HepG2 (cell line): ENCODE measurements at regions not wholly inside any gene's neighbourhood (a gene's known extent, or its start where the extent isn't known, plus 50 kb on each side); places are given as distances from the start of the nearest gene placed in this dataset.
A peak's percentile ranks its signal among the peaks of the same experiment; 100 is the strongest.

ENCODE experiments used
- ATAC-seq: fragments of 200-7000 bp; cut with Tn5 transposase; 3 replicates; pipeline ENCODE4 v1.9.1; 2020; ENCODE audit warnings: mild to moderate bottlenecking, moderate library complexity
- BruUV-seq: library from RNA; stranded (reverse); fragments of 400-500 nt; replicated peaks from 2 replicates; lab custom pipeline; 2021; lab: Mats Ljungman, UMichigan
- CTCF ChIA-PET: fragments of 300-600 bp; formaldehyde crosslinking; extraction: SDS; loops from one replicate; lab custom pipeline; 2021; ENCODE audit warnings: low total read pairs, inconsistent platforms, low intra/inter-chr PET ratio; lab: Yijun Ruan, JAX
- POLR2A ChIA-PET: fragments of 350-600 bp; sonication (Branson Sonifier 250); formaldehyde crosslinking; loops from one replicate; lab custom pipeline; 2020; ENCODE audit warnings: antibody characterized with exemption, inconsistent platforms; lab: Yijun Ruan, JAX
- DNase-seq: peaks from one replicate; pipeline ENCODE4 v3.0.0-alpha.2; 2015; ENCODE audit warnings: low spot score
- FAIRE-seq: peaks from 3 replicates; lab custom pipeline; 2011; peaks lifted over from hg19 to GRCh38; lab: Jason Lieb, UNC
- H2AFZ ChIP-seq: one replicate; pipeline ENCODE4 v1.6.1; 2011; ENCODE audit warnings: low read length, inconsistent platforms
- H3K27ac ChIP-seq: fragments of 300-600 bp; 3 replicates; pipeline ENCODE4 v1.8.0; 2011; ENCODE audit warnings: mixed run types, mild to moderate bottlenecking, mixed read lengths, low read length, inconsistent platforms; ENCODE audit not compliant: insufficient read depth; ENCODE audit errors: extremely low read length
- H3K27me3 ChIP-seq, 2 experiments: fragments of 200-600 bp in 1 of 2; 2 replicates in 1 of 2; 3 replicates in 1 of 2; pipeline versions ENCODE4 v1.6.0 to v1.8.0; 2011; ENCODE audit warnings: low read length in 2 of 2, mild to moderate bottlenecking in 2 of 2, moderate library complexity in 2 of 2, inconsistent platforms in 1 of 2; ENCODE audit not compliant: insufficient read depth in 2 of 2, control insufficient read depth in 1 of 2
- H3K36me3 ChIP-seq, 2 experiments: fragments of 200-600 bp in 1 of 2; replicated peaks in 1 of 2; 2 replicates in 1 of 2; 3 replicates in 1 of 2; pipeline versions ENCODE4 v1.5.1 to v1.8.0; 2011; ENCODE audit warnings: low read length in 2 of 2, inconsistent platforms in 1 of 2; ENCODE audit not compliant: insufficient read depth in 2 of 2, control insufficient read depth in 1 of 2
- H3K4me1 ChIP-seq: 2 replicates; pipeline ENCODE4 v1.5.1; 2012; ENCODE audit warnings: low read length, inconsistent platforms; ENCODE audit not compliant: insufficient read depth
- H3K4me2 ChIP-seq: 2 replicates; pipeline ENCODE4 v1.6.0; 2011; ENCODE audit warnings: low read depth, low read length, inconsistent platforms
- H3K4me3 ChIP-seq, 3 experiments: fragments of 200-600 bp in 1 of 3; sonication (generic), shearing (Covaris generic) in 1 of 3; replicated peaks in 1 of 3; 2 replicates each; pipeline ENCODE4 v1.5.1; 2011 to 2016; ENCODE audit warnings: low read length in 3 of 3, inconsistent platforms in 2 of 3, low read depth in 2 of 3, mild to moderate bottlenecking in 2 of 3, control low read depth in 1 of 3, mixed read lengths in 1 of 3; ENCODE audit not compliant: insufficient read depth in 1 of 3
- H3K79me2 ChIP-seq: one replicate; pipeline ENCODE4 v1.6.1; 2011; ENCODE audit warnings: low read length, inconsistent platforms; ENCODE audit not compliant: insufficient read depth
- H3K9ac ChIP-seq: 2 replicates; pipeline ENCODE4 v1.6.0; 2011; ENCODE audit warnings: mild to moderate bottlenecking, low read depth, low read length, inconsistent platforms; ENCODE audit not compliant: insufficient read depth
- H3K9me3 ChIP-seq: 2 replicates; pipeline ENCODE4 v1.5.1; 2012; ENCODE audit warnings: mild to moderate bottlenecking, low read length
- H4K20me1 ChIP-seq: 2 replicates; pipeline ENCODE4 v1.6.0; 2011; ENCODE audit warnings: inconsistent platforms, mild to moderate bottlenecking, low read length, moderate library complexity; ENCODE audit not compliant: insufficient read depth
- HMG20A ChIP-seq: IDR thresholded peaks from 2 replicates; pipeline ENCODE4 v1.6.1; 2016; ENCODE audit warnings: borderline replicate concordance
- HOXA5 ChIP-seq: sonication (generic); formaldehyde crosslinking; IDR thresholded peaks from 2 replicates; pipeline ENCODE4 v1.4.0; 2020; ENCODE audit warnings: missing genetic modification reagents
- MAFK ChIP-seq, 2 experiments: IDR thresholded peaks in 1 of 2; conservative IDR thresholded peaks in 1 of 2; 2 replicates each; pipeline ENCODE4 v1.6.1; 2011; ENCODE audit warnings: improper control_type of control experiment in 2 of 2, low read length in 2 of 2
- NFE2L2 ChIP-seq: fragments of 150-350 bp; IDR thresholded peaks from 2 replicates; pipeline ENCODE4 v1.6.1; 2014; ENCODE audit warnings: low read length
- SIX1 ChIP-seq: sonication (generic); formaldehyde crosslinking; IDR thresholded peaks from 2 replicates; pipeline ENCODE4 v1.4.0; 2020; ENCODE audit warnings: missing genetic modification reagents, borderline replicate concordance
- ZNF644 ChIP-seq: IDR thresholded peaks from 2 replicates; pipeline ENCODE4 v1.6.1; 2016; ENCODE audit warnings: low read depth
- WGBS: methylation state at CpG from one replicate; pipeline ENCODE4 v1.1.6; 2017; ENCODE audit warnings: low lambda C conversion rate; 5-methylcytosine and 5-hydroxymethylcytosine counted together
- in situ Hi-C: cut with HindIII; loops from 2 replicates; pipeline ENCODE4 v1.10.0; 2017; ENCODE audit warnings: low pct_unique_long_range_greater_than_20kb; ENCODE audit not compliant: extremely low pct_ligation_motif_present
- intact Hi-C: fragments of 100-400 bp; cut with micrococcal nuclease; formaldehyde crosslinking; loops from one replicate; pipeline ENCODE4 v1.10.0; 2022; ENCODE audit not compliant: unreplicated experiment
- TF ChIP-seq, protein P1 (sequence below): IDR thresholded peaks from 2 replicates; pipeline ENCODE4 v1.6.1; 2012; ENCODE audit warnings: inconsistent platforms
- TF ChIP-seq, protein P2 (sequence below): sonication (generic); formaldehyde crosslinking; IDR thresholded peaks from 2 replicates; pipeline ENCODE4 v1.5.1; 2020; ENCODE audit warnings: mild to moderate bottlenecking, missing genetic modification reagents, borderline replicate concordance
- TF ChIP-seq, protein P3 (sequence below): sonication (generic); formaldehyde crosslinking; IDR thresholded peaks from 2 replicates; pipeline ENCODE4 v1.5.0; 2020; ENCODE audit warnings: mild to moderate bottlenecking, missing genetic modification reagents, moderate library complexity

DNA sequence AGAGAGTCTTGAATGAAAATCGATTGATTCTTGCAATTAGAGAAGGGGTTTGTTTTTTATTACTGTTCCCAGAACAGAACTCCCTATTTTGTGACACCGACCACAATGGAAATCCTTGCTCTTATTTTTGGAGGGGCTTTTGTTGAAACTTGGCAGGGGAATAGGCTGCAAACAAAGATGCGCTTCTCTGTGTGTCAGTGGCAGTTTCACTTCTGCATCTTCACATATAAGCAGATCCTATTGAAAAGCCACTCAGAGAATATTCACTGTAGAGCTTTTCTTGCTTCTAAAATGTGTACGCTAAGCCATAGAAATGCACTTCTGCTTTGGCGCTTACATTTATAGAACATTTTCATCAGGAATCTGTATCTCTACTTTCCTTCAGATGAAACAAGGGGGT is 1822.4 kb upstream of the SEL1L start:
- no peak overlapping the region for H3K4me3 ChIP-seq
- no peak overlapping the region for H3K4me2 ChIP-seq
- in situ Hi-C loops (no loop called here), intact Hi-C loops (no loop called here)
- no peaks in the 10 kb centered on the region for H3K79me2 ChIP-seq
- BruUV-seq: no TSS peak
- DNase-seq: no peak
- no peak for TF ChIP-seq HMG20A (CRISPR knock-in tag)
- TF ChIP-seq, protein P1, sequence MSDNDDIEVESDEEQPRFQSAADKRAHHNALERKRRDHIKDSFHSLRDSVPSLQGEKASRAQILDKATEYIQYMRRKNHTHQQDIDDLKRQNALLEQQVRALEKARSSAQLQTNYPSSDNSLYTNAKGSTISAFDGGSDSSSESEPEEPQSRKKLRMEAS: no peak
- TF ChIP-seq, protein P2, sequence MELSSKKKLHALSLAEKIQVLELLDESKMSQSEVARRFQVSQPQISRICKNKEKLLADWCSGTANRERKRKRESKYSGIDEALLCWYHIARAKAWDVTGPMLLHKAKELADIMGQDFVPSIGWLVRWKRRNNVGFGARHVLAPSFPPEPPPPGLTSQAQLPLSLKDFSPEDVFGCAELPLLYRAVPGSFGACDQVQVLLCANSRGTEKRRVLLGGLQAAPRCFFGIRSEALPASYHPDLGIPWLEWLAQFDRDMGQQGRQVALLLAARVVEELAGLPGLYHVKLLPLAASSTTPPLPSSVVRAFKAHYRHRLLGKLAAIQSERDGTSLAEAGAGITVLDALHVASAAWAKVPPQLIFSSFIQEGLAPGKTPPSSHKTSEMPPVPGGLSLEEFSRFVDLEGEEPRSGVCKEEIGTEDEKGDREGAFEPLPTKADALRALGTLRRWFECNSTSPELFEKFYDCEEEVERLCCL: no peak
- no peak for TF ChIP-seq HOXA5 (CRISPR knock-in tag)
- TF ChIP-seq, protein P3, sequence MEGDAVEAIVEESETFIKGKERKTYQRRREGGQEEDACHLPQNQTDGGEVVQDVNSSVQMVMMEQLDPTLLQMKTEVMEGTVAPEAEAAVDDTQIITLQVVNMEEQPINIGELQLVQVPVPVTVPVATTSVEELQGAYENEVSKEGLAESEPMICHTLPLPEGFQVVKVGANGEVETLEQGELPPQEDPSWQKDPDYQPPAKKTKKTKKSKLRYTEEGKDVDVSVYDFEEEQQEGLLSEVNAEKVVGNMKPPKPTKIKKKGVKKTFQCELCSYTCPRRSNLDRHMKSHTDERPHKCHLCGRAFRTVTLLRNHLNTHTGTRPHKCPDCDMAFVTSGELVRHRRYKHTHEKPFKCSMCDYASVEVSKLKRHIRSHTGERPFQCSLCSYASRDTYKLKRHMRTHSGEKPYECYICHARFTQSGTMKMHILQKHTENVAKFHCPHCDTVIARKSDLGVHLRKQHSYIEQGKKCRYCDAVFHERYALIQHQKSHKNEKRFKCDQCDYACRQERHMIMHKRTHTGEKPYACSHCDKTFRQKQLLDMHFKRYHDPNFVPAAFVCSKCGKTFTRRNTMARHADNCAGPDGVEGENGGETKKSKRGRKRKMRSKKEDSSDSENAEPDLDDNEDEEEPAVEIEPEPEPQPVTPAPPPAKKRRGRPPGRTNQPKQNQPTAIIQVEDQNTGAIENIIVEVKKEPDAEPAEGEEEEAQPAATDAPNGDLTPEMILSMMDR (CRISPR knock-in tag): no peak
- TF ChIP-seq ZNF644: no peak
- no peak overlapping the region for H2AFZ ChIP-seq
- CTCF ChIA-PET: no interaction called here
- no peaks in the 10 kb centered on the region for H3K27me3 ChIP-seq
- POLR2A ChIA-PET: no interaction called here
- ATAC-seq: no peak
- H3K9ac ChIP-seq: no peak overlapping the region
- no peaks in the 10 kb centered on the region for H3K4me1 ChIP-seq
- H3K27ac ChIP-seq: no peak overlapping the region
- H3K9me3 ChIP-seq: peaks cover 13% of the 10 kb centered on the region
- FAIRE-seq: no peak
- no peaks in the 10 kb centered on the region for H3K36me3 ChIP-seq
- H4K20me1 ChIP-seq: no peaks in the 10 kb centered on the region
- 39% methylated on average over 5 of the region's 5 CpGs for WGBS

DNA sequence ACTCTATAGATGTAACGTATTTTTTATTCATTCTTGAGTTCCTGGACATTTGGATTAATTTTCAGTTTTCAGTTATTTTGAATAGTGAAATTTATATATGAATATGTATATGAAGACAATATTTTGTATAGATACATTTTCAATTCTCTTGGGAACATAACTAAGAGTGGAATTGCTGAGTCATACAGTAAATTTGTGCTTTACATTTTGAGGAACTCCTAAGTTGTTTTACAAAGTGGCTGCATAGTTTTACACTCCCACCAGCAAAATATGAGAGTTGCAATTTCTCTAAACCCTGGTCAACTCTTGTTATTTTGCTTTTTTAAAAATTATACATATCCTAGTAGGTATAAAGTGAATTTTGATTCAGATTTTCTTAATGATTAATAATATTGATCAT is 1838.6 kb upstream of the SEL1L start:
- Histone ChIP-seq H3K27me3 (no peaks in the 10 kb centered on the region), H4K20me1 (no peaks in the 10 kb centered on the region), H3K4me1 (no peaks in the 10 kb centered on the region), H3K27ac (no peak overlapping the region), H3K9ac (no peak overlapping the region), H3K4me2 (no peak overlapping the region), H2AFZ (no peak overlapping the region), H3K4me3 (no peak overlapping the region), H3K36me3 (no peaks in the 10 kb centered on the region), H3K79me2 (no peaks in the 10 kb centered on the region), H3K9me3 (peaks cover 41% of the 10 kb centered on the region)
- ATAC-seq (no peak), FAIRE-seq (no peak), DNase-seq (no peak)
- WGBS: 0% methylated on average over 1 of the region's 1 CpG
- TF ChIP-seq MAFK (conservative IDR thresholded peaks at IDR 0.05 in 1 of 2, IDR thresholded peaks at IDR 0.05 in 1 of 2; ENCODE audit: low read length in 2 of 2) (peak in 1 of 2 experiments; percentile 59; a peak in 2 of 4 replicates), SIX1 (CRISPR knock-in tag) (no peak), NFE2L2 (peak; percentile 59; the same call in 1 of the 2 replicates)
- BruUV-seq: no TSS peak
- CTCF ChIA-PET: no interaction called here
- in situ Hi-C loops: no loop called here
- POLR2A ChIA-PET: no interaction called here
- intact Hi-C loops: no loop called here
